ENCODE measurements at regions not wholly inside any gene's neighbourhood (a gene's known extent, or its start where the extent isn't known, plus 50 kb on each side); places are given as distances from the start of the nearest gene placed in this dataset.

- in situ Hi-C loops (cut with MboI; ENCODE audit: low sequenced_read_pairs), result no loop called here
Observed at GRCh38 chr1:168391851-168392681, 111.4 kb downstream of the TBX19 start.

GRCh38 chr1:168390271-168390670 is 109.6 kb downstream of the TBX19 start:
- in situ Hi-C loops (cut with MboI; ENCODE audit: low sequenced_read_pairs), result no loop called here

DNA sequence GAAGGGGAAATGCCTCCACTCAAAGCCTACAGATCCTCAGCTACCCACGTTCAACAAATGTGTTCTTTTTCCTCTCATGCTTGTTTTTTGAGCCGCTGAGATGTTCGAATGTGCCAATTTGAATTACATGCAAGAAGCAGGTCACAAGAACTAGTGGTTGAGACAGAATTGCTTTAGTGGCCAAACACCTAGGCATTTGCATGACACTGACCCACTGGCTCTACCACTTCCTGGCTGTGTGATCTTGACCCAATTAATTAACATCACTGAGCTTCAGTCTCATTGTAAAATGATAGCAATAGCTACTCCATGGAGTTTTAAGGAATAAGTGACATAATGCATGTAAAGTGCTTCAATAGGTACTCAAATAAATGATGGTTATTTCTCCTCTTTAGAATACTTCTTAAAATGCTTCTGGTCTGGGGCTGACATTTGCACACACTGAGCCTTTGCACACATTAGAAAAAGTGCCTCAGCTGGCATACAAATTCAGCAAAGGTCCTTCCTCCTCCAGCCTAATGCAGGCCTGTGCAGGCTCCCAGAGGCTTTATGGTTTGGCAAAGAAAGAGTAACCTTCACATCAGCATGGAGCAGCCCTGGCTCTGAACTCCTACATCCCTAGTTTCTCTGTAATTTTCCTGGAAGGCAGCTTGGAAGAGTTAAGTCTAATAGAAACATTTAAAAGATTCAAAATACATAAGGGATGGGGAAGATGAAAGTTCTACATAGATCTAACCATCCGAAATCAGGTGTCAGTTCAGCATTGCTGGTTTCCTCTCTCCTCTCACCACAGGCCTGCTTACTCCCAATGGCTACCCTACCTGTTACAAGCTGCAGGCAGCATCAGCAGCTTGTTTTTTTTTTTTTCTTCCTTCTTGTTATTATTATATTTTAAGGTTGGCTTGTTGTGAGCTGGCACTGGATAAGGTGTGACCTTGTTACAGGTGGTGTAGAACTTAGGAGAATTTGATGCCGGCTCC is 107.4 kb downstream of the TBX19 start:
- in situ Hi-C loops (cut with MboI; ENCODE audit: low sequenced_read_pairs), result no loop called here

DNA sequence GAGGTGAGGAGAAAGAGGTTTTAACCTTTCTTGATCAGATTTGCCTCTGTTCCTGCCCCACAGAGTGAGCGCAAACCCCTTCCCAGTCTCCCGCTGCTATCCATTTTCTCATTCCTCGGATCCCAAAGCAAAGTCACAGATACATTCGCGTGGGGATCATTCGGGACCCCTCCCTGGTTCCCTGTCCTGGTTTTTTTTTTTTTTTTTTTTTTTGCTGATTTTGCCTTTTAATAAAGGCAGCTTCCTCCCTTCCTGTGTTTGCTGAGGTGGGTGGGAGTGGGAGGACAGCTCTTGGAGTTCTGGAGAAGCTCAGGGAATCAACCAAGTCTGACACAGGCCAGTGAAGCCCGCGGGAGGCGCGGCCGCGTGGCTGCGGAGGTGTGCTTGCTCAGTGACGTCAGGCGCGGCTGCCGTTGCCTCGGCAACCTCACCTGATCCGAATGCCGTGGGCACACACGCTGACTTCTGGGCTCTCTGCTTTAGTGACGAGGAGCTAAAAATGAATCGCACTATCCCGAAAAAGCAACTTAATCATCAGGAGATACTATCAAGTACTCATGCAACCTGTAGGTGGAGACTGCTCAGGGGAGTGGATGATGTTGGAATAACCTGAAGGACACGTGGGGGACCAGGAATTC is 106.4 kb downstream of the TBX19 start:
- in situ Hi-C loops (cut with MboI; ENCODE audit: low sequenced_read_pairs), result no loop called here

DNA sequence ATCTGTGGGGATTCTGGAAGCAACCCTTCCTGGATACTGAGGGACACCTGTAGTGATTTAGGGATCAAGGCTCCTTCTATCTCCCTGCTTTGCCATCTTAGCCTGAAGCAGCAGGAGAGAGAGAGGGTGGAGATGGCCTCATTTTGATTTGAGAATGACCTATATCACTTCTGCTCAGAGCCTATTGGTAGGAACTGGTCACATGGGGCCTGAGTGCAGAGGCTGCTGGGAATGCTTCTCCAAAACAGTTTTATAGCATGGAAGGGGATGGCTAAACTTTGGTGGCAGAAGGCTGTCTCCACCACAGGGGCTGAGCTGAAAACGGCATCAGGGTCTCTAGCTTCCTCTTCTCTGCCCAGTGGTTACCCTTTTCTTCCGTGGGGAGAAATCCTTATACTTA is 105.8 kb downstream of the TBX19 start:
- in situ Hi-C loops (cut with MboI; ENCODE audit: low sequenced_read_pairs), result no loop called here

DNA sequence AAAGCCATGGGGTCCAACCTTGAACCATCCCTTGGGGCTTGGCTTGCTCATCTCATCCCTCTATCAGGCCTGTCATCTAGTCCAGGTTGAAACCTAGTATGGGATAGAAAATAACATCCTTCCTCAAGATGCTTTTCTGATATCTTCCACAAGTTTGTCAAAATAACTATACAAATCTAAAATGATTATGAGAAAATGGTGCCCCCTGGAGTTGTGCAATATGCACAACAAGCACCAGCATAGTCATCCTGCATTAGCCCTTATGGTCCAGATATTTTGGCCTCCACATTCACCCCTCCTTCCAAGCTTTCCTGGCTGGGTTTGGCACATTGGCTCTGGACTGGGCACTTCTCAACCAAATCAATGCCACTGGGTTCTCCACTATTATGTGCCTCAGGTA is 101.2 kb downstream of the TBX19 start:
- in situ Hi-C loops (cut with MboI; ENCODE audit: low sequenced_read_pairs), result no loop called here

DNA sequence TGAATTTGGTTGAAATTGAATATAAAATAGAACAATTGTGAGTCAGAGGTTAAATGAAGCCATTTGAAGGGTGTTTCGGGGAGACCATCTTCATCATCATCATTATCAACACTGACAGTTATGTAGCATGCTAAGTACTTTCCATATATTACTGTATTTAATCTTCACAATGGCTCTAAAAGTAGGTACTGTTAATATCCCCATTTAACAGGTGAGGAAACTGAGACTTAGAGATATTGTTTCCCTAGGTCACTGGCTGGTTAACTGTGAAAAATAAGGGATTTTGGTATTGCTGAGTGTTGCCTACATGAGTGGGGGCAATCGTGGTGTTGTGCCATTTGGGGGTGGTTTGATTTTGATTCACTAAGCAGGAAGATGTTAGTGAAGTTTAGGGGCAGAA is 100.3 kb downstream of the TBX19 start:
- in situ Hi-C loops (cut with MboI; ENCODE audit: low sequenced_read_pairs), result no loop called here

- in situ Hi-C loops (cut with MboI; ENCODE audit: low sequenced_read_pairs), result no loop called here
Observed at GRCh38 chr1:168379104-168379860, 98.6 kb downstream of the TBX19 start.

DNA sequence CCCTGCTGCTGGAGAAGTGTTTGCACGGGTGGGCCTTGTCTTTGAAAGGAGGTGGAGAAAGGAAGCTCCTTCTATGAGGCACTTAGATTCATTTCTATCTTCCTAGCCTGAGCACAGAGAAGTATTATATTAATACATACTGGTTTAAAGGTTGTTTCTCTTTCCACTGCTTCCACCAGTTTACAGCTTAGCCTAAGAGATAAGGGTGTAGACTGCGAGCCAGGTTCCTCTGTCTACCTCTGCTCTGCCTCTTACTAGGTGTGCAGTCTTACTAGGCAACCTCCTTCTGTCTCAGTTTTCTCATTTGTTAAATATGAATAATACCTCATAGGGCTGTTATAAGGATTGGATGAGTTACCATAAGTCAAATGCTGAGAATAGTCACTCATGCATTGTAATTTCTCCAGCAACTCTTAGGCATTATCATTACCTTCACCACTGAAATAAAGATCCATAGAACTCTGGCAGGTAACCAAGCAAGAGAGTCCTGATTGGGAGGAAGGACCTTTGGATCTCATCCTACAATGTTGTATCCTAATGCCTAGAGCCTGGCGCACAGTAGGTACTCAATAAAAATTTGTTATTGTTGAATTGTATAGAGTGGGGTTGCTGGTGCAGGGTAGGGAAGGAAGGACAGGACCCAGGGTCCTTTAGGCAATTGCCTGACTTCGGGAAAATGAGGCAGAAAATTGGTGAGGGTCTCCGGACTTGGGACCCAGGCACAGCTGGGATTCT is 95.1 kb downstream of the TBX19 start:
- in situ Hi-C loops (cut with MboI; ENCODE audit: low sequenced_read_pairs), result no loop called here

DNA sequence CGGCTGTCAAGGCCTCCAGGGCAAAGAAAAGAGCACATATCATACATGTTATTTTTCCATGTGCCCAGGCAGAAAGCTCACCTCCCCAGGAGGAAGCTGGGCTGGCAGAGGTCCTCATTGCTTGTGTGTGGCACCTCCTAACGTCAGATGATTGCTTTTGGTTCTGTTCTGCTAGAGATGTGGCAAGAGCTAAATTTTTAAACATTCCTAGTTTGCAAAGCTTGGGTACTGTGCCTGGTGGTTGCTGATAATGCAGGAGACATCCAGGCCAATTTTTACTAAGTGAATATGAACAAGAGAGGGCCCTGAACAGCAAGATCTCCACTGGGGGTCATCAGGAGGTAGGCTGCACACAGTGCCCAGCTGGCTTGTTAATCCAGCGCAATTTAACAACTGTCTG is 93.9 kb downstream of the TBX19 start:
- in situ Hi-C loops (cut with MboI; ENCODE audit: low sequenced_read_pairs), result no loop called here

- in situ Hi-C loops (cut with MboI; ENCODE audit: low sequenced_read_pairs), result no loop called here
Observed at GRCh38 chr1:168373869-168374268, 93.2 kb downstream of the TBX19 start.

GRCh38 chr1:168372861-168373371 is 92.2 kb downstream of the TBX19 start:
- in situ Hi-C loops (cut with MboI; ENCODE audit: low sequenced_read_pairs), result no loop called here

DNA sequence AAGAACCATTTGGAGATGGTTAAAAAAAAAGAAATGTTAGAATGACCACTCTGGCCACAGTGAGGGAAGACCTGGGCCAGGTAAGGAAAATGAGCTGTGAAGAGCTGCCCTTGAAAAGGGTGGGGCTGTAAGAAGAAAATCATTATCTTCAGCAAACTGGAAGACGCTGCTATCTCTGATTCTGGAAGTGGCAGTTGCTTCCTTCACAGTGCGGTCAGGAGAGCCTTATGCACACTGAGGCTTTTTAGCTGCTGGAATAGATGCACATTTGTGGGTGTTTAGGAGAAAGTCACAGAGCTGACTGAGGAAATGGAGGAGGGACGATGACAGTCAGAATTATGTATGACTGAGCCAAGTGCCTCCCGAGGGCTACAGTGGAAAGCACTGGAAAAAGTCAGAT is 91.6 kb downstream of the TBX19 start:
- in situ Hi-C loops (cut with MboI; ENCODE audit: low sequenced_read_pairs), result no loop called here

GRCh38 chr1:168371477-168371876 is 90.8 kb downstream of the TBX19 start:
- in situ Hi-C loops (cut with MboI; ENCODE audit: low sequenced_read_pairs), result no loop called here

DNA sequence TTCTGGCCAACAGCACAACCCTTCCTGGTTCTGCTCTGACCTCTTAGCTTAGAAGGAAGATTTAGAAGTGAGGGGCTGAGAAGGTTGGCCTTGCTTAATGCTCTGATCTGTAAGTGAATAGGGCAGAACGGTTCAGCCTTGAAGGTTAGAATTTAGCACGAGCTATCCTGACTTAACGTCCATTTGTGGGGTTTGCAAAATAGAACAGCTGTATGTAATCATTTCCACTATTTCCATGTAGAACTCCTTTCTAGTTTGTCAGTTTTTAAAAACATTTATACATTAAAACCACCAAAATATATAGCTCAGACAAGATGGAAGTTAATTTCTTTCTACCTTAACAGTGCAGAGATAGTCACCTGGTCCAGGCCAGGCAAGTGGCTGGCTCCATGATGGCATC is 89.9 kb downstream of the TBX19 start:
- in situ Hi-C loops (cut with MboI; ENCODE audit: low sequenced_read_pairs), result no loop called here

DNA sequence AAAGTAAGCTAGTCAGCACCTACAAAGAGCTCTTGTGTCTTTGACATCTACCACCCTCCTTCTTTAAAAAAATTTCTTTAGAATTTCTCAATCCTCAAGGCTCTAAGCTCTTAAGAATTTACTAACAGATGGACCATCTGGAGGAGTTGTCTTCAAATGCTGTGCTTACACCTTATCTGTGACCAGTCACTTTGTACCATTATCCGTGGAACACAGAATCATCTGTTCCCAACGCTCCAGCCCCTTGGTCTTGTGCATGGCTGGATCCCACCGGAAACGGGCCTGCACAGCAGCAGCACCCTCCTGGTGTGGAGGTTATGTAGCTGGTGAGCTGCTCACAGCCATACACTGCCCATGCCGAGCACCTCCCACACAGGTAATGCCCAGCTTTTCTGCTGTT is 89.0 kb downstream of the TBX19 start:
- in situ Hi-C loops (cut with MboI; ENCODE audit: low sequenced_read_pairs), result no loop called here

DNA sequence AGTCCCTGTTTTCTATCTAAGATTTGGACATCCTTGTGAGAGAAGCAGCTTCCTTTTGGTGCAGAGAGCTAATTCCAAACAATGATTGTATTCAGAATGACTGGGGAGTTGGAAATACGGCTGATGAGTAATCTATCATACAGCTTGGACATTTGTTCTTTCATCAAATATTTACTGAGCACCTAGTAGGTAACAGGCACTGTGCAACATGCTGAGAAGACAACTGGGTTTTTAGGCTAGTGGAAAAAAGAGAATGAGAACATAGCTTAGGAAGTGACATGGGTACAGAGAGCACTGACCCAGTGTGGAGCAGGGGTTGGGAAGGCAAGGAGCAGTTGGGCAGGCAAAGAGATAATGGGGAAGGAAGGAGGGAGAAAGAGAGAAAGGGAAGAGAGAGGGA is 87.5 kb downstream of the TBX19 start:
- in situ Hi-C loops (cut with MboI; ENCODE audit: low sequenced_read_pairs), result no loop called here

GRCh38 chr1:168365719-168366479 is 85.2 kb downstream of the TBX19 start:
- in situ Hi-C loops (cut with MboI; ENCODE audit: low sequenced_read_pairs), result no loop called here

Measured in HL-60/S4 (cell line).